RWPE2 (cell line): ENCODE measurements at regions not wholly inside any gene's neighbourhood (a gene's known extent, or its start where the extent isn't known, plus 50 kb on each side); places are given as distances from the start of the nearest gene placed in this dataset.

Experiments
- ATAC-seq: fragments of 200-7000 bp; cut with Tn5 transposase; 3 replicates; pipeline ENCODE4 v1.9.1; 2021; ENCODE audit warnings: low read depth
- DNase-seq: peaks from one replicate; pipeline ENCODE4 v3.0.0-alpha.2; 2020; ENCODE audit warnings: low spot score
- H3K27ac ChIP-seq: fragments of 450-650 bp; 2 replicates; pipeline ENCODE4 v1.5.1; 2017; ENCODE audit warnings: mild to moderate bottlenecking; ENCODE audit not compliant: poor library complexity, severe bottlenecking
- H3K27me3 ChIP-seq: fragments of 250-450 bp; sonication (Bioruptor Pico); 2 replicates; pipeline ENCODE4 v1.5.1; 2021; ENCODE audit warnings: mild to moderate bottlenecking, moderate library complexity; ENCODE audit not compliant: insufficient read depth, poor library complexity, severe bottlenecking
- H3K36me3 ChIP-seq: fragments of 250-450 bp; sonication (Bioruptor Pico); 2 replicates; pipeline ENCODE4 v1.5.1; 2020; ENCODE audit warnings: low read depth, mild to moderate bottlenecking, moderate library complexity
- H3K4me1 ChIP-seq: fragments of 250-450 bp; sonication (Bioruptor Pico); 2 replicates; pipeline ENCODE4 v1.5.1; 2021; ENCODE audit warnings: mild to moderate bottlenecking, moderate library complexity; ENCODE audit not compliant: insufficient read depth, poor library complexity, severe bottlenecking
- H3K4me3 ChIP-seq: fragments of 250-450 bp; sonication (Bioruptor Pico); 2 replicates; pipeline ENCODE4 v1.5.1; 2021; ENCODE audit warnings: mild to moderate bottlenecking, moderate library complexity; ENCODE audit not compliant: severe bottlenecking
- H3K9me3 ChIP-seq: fragments of 250-450 bp; sonication (Bioruptor Pico); 2 replicates; pipeline ENCODE4 v1.5.1; 2021; ENCODE audit warnings: mild to moderate bottlenecking, moderate library complexity; ENCODE audit not compliant: severe bottlenecking
- TF ChIP-seq, protein P1 (sequence below): fragments of 450-650 bp; IDR thresholded peaks from one replicate; pipeline ENCODE4 v1.5.1; 2017; ENCODE audit warnings: mild to moderate bottlenecking, moderate library complexity; ENCODE audit not compliant: poor library complexity, severe bottlenecking

DNA sequence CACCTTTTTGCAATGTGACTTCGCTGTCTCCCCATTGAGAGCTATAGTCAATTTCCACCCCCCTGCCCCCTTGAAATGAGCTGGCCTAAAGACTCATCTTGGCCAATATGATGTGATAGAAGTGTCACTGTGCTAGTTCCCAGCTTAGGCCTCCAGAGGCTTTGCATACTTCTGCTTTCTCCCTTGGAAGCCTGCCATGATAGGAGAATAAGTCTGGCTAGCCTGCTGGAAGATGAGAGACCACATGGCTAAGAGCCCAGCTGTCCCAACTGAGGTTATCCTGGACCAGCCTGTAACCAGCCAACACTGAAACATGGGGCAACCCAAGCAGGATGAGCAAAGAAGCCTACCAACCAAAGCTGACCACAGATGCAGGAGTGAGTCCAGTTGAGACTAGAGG, 196.9 kb downstream of the GRIN2B start:
- H3K4me3 ChIP-seq, result no peak overlapping the region
- ATAC-seq (no peak), DNase-seq (no peak)
- TF ChIP-seq, protein P1, sequence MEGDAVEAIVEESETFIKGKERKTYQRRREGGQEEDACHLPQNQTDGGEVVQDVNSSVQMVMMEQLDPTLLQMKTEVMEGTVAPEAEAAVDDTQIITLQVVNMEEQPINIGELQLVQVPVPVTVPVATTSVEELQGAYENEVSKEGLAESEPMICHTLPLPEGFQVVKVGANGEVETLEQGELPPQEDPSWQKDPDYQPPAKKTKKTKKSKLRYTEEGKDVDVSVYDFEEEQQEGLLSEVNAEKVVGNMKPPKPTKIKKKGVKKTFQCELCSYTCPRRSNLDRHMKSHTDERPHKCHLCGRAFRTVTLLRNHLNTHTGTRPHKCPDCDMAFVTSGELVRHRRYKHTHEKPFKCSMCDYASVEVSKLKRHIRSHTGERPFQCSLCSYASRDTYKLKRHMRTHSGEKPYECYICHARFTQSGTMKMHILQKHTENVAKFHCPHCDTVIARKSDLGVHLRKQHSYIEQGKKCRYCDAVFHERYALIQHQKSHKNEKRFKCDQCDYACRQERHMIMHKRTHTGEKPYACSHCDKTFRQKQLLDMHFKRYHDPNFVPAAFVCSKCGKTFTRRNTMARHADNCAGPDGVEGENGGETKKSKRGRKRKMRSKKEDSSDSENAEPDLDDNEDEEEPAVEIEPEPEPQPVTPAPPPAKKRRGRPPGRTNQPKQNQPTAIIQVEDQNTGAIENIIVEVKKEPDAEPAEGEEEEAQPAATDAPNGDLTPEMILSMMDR, result no peak
- no peak overlapping the region for H3K27ac ChIP-seq
- no peaks in the 10 kb centered on the region for H3K9me3 ChIP-seq
- H3K4me1 ChIP-seq, result no peaks in the 10 kb centered on the region
- H3K36me3 ChIP-seq, result no peaks in the 10 kb centered on the region
- H3K27me3 ChIP-seq, result no peaks in the 10 kb centered on the region

DNA sequence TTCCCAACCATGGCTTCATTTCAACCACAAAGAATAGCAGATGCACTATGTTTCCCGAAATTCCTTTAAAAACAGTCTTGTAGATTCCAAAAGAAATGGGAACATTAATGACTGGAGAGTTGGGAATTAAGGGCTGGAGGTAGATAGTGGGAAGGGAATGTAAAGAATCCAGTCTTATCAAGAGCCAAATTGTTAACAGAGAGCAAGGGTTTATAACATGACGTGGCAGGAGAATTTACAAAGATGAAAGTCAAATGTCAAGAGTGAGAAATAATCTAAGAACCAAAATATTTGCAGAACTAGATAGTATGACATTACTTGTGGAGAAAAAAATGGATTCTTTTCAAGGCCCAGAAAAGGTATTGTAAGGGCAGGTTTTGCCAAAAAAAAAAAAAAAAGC, 200.9 kb downstream of the GRIN2B start:
- H3K27me3 ChIP-seq, result no peaks in the 10 kb centered on the region
- ATAC-seq (no peak), DNase-seq (no peak)
- no peak overlapping the region for H3K4me3 ChIP-seq
- no peaks in the 10 kb centered on the region for H3K36me3 ChIP-seq
- no peak overlapping the region for H3K27ac ChIP-seq
- no peaks in the 10 kb centered on the region for H3K9me3 ChIP-seq
- TF ChIP-seq, protein P1, result no peak
- H3K4me1 ChIP-seq, result no peaks in the 10 kb centered on the region

DNA sequence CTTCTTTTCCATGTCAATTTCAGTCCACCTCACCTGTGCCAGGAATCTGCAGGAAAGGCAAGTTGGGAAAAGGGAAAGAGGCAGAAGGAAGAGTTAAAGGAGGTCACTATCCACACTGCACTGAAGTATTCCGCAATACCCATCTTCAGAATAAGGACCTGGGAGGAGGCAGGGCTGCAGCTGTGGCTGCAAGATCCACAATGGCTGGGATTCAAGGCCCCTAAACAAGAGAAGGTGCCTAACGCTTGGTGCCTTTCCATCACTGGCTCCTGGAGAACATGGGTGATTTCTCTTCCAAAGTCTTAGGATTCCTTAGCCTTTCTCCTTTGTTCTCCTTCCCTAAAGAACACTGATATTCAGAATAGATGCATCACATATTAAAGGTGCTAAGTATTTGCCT, 204.0 kb downstream of the GRIN2B start:
- Histone ChIP-seq H3K9me3 (no peaks in the 10 kb centered on the region), H3K27ac (no peak overlapping the region), H3K36me3 (no peaks in the 10 kb centered on the region), H3K27me3 (no peaks in the 10 kb centered on the region), H3K4me1 (no peaks in the 10 kb centered on the region), H3K4me3 (no peak overlapping the region)
- ATAC-seq (no peak), DNase-seq (no peak)
- TF ChIP-seq, protein P1, result no peak

DNA sequence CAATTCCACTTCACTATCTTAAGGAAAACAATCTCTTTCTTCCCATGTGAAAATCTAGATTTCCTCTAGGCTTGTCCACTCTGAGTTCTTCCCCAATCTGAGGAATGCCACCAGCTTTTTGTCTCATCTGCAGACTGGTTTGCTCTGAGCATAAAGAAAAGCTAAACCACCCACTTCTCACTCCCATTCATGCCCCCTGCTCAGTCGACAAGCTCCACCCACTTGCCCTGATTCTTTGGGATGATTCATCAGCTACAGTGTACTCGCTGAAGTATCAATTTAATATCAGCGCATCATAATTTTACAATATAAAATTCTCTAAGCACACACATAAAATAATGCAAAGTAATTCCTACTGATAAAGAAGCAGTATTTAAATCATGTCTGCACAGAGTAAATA, 209.1 kb downstream of the GRIN2B start:
- ATAC-seq, result no peak
- Histone ChIP-seq H3K9me3 (no peaks in the 10 kb centered on the region), H3K27ac (no peak overlapping the region), H3K36me3 (no peaks in the 10 kb centered on the region), H3K4me1 (no peaks in the 10 kb centered on the region), H3K27me3 (no peaks in the 10 kb centered on the region), H3K4me3 (no peak overlapping the region)
- TF ChIP-seq, protein P1, result no peak
- no peak for DNase-seq

DNA sequence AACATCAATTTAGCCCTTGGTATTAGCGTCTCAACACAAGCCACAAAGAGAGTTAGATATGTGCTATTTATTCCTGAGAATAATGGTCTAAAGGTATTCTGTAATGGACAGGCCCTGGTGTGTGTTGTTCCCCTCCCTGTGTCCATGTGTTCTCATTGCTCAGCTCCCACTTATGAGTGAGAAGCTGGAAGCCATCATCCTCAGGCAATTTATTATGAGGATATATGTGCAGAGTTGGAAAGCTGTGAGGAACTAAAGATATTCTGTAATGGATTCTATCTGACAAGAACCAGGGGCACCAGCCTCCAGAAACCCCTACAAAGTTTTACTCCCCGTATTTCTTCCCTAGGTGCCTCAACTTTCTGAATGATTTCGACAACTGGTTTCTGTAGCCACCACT, 210.8 kb downstream of the GRIN2B start:
- no peak for ATAC-seq
- Histone ChIP-seq H3K27me3 (no peaks in the 10 kb centered on the region), H3K27ac (no peak overlapping the region)

More for the DNA sequence above, 210.8 kb downstream of the GRIN2B start:
- TF ChIP-seq, protein P1, result no peak
- Histone ChIP-seq H3K4me3 (no peak overlapping the region), H3K4me1 (no peaks in the 10 kb centered on the region), H3K9me3 (no peaks in the 10 kb centered on the region), H3K36me3 (no peaks in the 10 kb centered on the region)
- DNase-seq, result no peak
